Islet precursor cell (in vitro differentiated cells): ENCODE measurements at regions not wholly inside any gene's neighbourhood (a gene's known extent, or its start where the extent isn't known, plus 50 kb on each side); places are given as distances from the start of the nearest gene placed in this dataset.

Experiments
- DNase-seq: peaks from one replicate; pipeline ENCODE4 v3.0.0-alpha.2; 2018

DNA sequence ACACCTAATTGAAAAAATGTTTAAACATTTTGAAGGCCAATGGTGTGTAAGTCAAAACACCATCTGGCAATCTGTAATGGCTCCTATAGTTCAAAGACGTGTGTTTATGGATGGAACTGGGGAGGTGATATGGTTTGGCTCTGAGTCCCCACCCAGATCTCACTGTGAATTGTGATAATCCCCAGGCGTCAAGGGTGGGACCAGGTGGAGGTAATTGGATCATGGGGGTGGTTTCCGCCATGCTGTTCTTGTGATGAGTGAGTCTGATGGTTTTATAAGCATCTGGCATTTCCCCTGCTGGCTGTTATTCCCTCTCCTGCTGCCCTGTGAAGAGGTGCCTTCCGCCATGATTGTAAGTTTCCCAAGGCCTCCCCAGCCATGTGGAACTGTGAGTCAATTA lies 52.2 kb downstream of the ADRA2C start:
- no peak for DNase-seq

DNA sequence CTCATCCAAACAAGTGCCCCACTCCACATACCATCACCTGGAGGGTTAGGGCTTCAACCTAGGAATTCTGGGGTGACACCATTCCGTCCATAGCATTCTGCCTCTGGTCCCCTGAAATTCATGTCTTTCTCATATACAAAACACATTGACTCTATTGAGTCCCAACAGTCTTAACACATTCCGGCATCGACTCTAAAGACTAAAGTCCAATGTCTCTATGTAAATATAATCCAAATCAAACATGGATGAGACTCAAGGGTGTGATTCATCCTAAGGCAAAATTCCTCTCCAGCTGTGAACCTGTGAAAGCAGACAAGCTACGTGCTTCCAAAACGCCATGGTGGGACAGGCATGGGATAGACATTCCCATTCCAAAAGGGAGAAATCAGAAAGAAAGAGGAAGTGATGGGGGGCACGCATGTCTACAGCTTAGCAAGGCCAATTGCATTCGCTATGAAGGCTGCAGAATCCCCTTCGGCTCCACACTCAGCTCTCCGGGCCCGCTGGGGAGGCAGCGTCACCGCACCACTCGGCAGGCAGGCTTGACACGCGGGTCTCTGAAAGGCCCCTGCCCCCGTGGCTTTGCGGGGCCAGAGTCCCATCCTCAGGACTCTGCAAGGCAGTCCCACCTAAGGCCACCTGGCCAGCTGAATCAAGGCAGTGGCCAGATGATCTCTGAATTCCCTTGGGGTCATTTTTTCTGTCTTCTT lies 53.2 kb downstream of the ADRA2C start:
- DNase-seq = no peak

DNA sequence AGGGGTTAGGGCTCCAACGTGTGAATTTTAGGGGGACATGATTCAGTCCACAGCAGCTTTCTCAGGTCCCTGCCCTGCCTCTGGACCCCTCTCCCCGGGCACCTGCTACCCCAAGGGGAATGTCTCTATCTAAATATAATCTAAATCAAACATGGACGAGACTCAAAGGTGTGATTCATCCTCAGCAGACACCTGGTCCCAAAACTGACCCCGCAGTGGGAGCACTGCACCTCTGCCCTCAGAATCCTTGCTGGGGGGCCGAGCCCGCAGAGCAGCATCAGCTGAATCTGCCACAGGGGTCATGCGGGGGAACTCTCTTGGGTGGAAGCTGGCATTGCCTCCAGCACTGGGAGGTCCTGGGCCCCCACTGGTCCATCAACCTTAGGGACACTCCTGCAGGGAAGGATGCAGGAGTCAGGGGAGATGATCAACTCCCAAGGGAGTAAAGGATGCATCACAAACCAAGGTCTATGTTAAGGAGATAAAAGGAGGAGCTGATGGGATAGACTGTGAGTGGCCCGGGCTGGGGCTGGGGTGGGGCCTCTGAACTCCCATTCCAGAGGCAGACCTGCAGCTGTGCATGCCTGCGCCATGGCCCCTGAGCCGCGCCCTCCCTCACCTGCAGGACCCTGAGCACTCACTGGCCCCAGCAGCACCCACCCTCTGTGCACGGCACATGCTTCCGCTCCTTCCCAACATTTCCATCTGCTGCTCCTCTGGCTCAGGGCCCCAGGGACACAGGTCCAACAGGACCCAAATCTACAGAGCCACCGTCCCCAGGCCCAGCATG lies 54.0 kb downstream of the ADRA2C start:
- no peak for DNase-seq

DNA sequence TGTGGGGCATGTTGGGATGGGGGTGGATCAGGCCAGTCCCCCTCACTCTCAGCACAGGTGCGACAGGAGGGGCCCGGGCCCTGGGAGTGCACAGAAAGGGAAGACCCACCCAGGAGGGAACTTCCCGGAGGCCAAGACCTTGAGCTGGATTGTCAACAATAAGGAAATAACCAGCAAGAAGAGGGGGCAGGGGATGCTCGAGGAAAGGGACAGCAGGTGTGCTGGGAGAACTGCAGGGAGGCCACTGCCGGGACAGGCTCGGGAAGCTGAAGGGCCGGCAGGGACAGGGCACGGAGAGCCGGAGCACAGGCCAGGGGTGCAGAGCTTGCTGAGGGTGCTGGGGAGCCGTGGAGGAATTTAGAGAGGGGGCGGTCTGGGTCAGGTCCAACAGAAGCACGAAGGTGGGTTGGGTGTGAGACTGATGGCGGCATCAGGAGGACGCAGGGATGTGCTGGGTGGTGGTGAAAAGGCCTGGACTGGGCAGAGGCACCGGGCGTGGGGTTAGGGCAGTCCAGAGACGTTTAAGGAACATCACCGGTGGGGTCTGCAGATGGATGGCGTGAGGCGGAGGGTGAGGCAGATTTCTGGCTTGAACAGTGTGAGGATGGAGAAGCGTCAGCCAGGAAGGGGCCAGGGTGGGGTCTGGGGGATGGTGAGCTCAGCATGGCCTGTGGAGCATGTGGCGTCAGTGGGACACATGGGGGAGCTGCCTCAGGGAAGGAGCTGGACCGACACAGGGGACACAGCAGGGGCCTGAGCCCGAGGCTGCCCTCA lies 54.8 kb downstream of the ADRA2C start:
- no peak for DNase-seq

DNA sequence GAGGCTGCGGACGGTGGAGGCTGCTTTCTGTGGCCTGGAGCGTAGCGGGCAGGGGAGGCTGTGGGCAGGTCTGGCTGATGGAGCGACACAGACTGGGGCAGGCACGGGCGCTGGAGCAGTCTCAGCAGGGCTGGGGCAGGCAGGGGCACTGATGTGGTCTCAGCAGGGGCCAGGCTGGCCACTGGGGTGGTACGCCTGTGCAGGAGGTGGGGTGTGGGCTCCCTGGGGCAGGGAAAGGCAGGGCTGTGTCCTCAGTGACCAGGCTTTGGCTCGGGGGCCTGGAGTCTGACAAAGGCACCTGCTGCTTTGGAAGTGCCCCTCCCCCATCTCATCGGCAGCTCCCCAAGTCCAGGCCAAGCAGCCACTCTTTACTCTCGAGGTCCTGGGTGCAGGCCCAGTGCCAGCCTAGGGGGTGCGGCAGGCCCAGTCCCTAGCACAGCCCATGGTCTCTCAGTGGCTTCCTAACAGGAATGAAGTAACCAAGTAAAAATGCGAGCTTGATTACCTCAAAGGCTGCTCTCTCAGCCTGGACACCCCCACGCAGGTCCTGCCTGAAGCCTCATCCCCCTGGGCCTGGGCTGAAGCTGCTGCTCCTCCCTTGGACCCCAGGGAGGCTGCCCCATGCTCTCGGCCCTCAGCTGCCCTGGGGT lies 55.5 kb downstream of the ADRA2C start:
- DNase-seq = no peak

DNA sequence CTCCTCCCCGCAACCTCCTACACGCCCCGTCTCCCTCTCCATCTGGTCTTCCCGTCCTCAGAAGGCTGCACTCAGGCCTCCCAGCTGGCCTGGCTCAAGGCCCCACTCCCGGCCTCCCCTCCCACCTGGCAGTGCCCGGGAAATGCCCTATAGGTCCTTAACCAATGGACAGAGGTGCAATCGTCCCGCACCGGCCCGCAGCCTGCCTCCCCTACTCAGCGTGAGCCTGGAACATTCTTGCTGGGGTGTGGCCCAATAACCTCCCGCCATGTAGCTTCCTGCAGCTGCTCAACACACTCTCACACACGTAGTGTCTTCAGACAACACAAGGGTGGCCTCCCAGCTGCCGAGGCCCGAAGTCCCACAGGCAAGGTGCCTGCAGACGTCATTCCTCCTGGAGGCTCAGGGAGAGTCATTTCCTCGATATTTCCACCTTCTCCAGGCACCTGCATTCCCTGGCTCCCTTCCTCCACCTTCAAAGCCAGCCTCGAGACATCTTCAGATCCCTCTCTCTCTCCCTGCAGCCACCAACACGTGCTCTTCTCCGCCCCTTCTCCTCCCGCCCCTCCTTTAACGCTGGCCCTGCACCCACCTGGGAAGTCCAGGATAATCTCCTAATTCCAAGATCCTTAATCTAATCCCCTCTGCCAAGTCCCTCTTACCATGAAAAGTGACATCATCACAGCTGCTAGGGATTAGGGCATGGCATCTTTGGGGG lies 56.2 kb downstream of the ADRA2C start:
- DNase-seq = no peak

DNA sequence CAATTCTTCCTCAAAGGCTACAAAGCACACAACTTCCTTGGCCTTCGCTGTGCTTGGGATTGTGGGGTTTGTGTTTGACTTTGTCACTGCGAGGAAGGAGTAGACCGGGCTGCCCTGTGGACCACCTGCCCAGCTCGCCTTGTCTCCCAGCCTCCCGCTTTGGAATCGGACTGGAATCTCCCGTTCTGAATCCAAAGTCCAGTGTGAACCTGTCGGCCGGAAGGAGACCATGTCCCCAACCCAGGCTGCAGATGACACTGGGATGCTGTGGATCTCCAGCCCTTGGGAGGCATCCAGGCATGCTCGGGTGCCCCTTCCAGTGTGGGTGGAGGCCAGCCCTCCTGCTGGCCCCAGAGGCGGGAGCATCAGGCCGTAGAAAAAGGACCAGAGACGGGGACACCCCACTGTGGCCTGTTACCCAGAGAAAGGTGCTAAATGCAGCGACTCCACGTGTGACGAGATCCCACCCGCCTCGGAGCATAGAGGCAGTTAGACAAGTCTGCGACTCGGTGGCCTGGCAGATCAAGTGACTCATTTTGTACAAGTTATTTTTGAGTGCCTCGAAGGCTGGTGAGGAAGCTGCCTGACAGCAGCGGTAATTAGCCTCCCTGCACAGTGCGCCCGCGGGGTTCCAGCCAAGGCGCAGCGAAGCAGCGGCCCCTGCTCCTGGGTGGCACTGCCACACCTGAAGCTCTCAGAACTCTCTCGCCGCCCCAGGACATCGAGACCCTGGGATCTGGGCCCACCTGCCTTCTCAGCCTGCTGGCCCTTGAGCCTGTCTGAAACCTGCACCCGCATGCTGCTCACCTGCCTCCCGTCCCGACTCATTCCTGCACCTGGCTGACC lies 57.5 kb downstream of the ADRA2C start:
- no peak for DNase-seq

DNA sequence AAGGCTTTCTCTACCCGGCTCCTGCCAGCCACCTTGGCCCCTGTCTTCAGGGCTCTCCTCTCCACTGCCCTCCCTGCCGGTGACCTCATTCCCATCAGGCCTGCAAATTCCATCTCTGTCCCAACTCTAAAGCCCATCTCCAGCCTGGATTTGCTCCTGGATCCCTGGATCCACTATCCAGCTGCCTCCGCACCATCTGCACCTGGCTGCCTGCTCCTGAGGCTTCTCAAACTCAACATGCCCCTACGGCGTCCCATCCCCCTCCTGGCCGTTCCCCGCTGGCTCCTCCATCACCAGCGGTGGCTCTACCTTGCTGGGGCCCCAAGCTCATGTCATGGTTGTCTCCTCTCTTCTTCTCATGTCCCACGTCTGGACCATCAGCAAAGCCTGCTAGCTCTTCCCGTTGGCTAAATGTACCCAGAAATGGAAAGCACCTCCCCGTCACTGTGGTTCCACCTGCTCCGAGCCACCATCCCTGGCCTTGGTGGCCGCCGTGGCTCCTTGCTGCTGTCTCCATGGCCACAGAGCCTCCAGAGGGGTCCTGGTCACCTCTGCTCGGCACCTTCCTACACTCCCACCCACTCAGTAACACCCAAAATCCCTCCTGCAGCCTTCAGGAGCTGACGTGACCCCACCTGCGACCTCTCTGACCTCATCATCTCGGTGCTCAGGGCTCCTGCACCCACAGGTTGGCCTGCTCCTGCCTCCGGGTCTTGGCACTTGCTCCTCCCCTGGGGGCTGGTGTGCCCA lies 58.5 kb downstream of the ADRA2C start:
- no peak for DNase-seq

DNA sequence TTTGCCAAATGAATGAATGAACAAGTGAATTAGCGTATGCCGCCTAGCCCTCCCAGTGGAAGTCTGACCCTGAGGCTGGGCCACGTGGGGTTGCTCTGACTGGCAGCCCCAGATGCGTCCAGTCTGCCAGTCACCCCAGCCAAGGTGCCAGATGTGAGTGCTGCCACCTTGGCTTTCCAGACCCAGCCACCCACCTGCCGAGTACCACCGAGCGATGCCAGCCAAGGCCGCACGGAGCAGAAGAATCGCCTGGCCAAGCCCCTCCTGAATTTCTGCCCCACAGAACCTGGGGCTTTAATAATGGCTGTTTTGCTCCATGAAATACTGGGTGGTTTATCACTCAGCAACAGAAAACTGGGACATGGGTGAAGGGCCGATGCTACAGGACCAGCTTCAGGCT lies 59.3 kb downstream of the ADRA2C start:
- DNase-seq = no peak

DNA sequence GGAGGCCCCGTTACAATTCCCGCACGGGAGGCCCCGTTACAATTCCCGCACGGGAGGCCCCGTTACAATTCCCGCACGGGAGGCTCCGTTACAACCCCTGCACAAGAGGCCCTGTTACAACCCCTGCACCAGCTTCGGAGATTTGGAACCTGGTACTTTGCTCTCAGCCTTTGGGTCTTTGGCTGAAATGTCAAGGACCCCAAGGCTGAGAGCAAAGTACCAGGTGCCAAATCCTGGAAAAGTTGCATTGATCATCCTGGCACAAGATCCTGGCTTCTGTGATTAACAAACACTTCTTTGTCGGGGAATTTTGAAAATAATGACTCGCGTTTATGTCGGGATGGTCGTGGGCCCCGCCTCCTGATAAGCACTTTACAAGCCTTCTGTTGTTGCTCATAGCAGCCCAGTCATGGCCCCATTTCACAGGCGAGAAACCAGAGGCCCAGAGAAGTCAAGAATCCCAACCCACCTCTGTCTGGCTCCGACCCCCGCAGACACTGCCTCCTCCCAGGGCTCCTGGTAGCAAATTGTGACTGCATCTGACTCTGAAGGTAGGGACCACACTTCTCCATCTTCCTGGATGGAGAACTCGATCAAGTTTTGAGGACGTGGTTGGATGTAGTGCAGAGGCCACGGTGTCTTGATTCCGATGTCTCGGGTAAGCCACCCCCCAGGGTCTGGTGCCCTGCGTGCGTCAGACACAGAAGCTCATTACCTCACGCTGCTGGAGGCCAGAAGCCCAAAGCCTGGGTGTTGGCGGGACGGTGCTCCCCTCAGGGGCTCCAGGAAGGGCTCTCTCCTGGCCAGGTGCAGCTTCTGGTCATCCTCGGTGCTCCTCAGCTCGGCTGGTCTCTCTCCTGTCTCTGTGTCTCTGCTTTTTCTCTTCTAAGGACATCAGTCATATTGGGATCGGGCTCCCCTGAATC lies 60.3 kb downstream of the ADRA2C start:
- no peak for DNase-seq

DNA sequence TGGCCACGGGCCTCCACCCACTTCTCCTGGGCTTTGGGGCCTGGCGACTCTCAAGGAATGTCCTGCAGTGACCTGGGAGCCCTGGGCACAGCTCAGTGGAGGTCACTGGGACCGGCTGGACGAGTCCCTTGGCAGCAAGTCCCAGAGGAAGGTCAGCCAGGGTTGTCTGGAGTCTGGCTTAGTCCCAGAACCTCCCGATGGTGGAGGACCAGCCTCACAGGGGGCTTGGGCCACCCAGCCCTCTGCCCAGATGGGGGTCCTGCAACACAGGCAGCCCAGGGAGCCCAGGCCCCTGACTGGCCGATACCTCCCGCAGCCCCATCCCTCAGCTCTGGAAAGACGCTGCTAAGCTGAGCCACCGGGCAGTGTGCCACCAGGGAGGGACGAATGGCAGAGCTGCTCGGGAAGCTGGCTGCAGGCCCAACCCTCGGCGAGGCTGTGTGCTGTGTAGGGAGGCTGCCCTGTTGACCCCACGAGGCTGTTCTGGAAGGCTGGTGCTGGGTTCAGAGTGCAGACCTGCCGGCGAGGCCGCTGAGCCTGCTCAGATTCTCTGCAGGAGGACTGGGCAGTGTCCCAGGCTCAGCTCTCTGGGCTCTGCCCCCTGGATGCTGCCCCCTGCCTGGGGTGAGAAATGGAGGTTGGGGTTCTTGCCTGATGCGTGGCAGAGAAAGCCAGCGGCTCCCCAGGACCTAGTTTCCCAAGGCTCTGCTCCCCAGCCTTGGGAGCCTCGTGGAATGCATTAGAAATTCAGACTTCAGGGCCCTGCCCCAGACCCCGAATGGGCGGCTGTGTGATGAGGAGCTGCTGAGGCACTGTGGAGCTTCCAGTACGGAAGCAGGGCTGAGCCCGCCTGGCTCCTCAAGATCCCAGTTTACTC lies 61.7 kb downstream of the ADRA2C start:
- DNase-seq = no peak

DNA sequence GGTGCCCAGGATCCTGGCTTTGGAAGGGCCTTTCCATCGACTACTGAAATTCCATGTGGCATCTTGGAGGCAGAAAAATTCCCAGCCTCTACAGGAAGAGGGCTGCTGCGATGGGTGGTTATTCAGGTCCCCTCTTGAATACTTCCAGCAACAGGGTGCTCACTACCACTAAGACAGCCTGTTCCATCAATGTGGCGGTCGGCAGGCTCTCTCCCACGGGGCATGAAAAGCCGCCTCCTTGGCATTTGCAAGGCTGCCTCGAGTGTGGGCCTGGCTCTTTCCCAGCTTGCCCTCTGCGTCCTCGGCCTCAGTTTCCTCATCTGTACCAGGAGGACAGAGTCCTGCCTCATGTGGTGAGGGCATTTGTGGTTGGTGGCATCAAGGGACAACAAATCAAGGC lies 62.4 kb downstream of the ADRA2C start:
- no peak for DNase-seq

DNA sequence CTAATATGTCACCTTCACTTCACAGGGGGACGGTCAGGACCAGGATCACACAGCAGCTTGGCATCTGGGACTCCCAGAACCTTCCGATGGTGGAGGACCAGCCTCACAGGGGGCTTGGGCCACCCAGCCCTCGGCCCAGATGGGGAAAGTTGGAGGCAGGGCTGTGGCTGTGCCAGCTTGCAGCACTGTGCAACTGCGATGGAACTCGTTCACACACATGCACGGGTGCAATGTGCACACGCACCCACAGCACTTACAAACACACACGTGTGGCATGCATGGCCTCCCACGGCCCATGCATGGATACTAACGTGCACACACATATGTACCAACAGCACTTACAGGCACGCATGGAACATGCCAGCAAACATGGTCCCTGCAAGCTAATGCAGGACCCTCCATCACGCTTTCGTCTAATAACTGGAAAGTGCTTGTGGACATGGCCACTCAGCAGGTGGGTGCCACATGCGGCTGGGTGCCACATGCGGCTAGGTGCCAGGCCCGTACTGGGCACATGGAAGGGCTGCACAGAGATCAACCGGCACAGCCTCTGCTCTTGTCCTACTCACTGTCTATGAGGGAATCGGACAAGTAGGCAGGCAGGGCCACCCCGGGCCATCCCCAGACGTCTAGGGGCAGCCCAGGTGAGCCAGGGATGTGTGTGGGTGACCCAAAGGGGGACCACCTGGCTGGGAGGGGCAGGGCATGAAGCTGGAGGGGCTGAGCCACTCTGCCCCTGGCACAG lies 63.2 kb downstream of the ADRA2C start:
- DNase-seq = no peak

DNA sequence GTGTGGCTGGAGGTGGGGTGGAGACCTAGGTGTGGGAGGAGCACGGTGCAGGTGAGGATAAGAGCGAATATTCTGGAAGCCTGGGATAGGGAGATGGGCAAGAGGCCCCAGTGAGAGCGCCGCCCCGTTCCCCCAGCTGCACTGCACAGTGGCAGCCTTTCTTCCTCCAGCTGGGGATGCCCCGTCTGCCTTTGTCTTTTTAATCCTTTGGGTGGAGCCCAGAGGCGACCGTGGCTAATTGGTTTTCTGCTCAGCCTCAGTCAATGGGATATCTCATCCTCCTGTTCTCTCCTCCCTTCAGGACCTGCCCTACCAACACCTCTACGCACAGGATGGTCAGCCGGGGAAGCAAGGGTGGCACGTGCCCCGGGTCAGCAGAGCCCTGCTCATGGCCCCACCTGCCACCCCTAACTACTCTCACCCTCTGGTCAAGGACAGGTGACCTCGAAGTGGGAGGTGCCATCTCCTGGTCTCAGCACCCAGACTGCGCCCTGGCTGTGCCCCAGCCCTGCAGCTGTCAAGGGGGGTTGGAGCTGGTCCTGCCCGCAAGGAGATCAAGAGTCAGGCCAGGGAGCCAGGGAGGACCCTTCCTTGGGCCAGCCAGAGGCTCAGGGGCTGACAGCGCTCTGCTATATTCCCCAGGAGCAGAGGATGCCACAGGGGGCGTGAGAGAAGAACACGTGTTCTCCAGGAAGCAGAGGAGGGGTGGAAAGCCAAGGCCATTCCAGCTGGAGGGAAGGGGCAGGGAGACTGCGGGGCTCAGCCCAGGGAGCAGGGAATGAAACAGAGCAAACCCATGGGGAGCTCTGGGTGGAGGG lies 64.0 kb downstream of the ADRA2C start:
- DNase-seq = no peak

DNA sequence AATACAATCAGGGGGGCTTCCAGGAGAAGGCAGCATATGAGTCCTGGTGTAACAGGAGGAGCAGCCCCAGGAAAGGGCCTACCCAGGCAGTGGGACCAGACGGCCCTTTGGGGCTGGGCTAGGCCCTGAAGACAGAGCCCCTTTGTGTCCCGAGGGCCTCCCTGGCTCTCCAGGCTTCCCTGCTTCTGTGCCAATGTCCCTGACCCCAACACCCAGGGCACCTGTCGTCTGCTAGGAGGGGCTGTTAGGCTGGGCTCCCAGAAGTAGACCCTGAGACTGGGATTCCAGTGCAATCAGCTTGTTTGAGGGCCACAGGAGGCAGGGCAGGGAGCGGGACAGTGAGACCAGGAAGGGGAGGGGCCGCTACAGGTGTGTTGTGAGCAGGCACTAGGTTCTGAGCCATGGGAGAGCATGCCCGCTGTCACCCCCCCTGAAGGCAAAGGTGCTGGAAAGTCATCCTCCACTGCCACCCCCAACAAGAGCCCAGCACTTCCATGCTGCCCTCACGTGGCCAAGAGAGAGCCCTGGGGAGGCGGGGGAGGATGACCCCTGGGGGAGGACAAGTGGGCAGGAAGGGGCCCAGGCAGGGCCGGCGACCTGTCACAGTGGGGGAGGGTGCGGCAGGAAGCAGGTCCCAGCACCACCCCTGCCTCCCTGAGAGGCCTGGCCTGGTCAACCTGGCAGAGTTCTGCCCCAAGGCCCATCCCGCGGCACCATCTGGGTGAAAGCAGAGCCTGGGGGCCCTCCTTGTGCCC lies 64.8 kb downstream of the ADRA2C start:
- DNase-seq = no peak

DNA sequence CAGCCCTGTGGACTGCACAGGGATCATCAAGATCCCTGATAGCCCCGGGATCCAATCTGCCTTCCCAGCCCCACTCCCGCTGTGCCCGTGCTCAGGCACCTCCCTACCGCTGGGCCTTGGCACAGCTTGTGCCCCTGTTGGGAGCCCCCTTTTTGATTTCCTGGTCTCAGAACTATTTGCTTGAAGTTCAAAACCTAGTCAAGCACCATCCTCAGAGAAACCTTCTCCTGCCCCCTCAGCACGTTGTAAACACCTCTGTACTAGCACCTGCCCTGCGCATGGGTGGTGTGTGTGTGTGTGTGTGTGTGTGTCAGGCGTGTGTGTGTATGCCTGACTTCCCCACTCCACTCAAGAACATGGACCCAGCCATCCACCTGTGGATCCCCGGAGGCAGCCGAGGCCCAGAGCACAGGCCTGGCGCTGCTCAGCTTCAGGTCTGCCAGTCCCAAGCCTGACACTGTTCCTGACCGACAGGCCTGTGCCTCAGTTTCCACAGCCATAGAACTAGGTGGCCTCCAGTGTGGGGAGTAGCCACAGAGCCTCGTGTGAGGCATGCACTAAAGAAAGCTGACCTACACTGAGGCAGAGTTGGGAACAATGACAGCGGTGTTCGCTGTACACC lies 65.5 kb downstream of the ADRA2C start:
- DNase-seq = no peak
